Activated T-helper 1 cell treated with anti-CD3 and anti-CD28 coated beads, Interleukin-2, amount 50 U/mL, for 16 hours (primary cell): ENCODE measurements at regions not wholly inside any gene's neighbourhood (a gene's known extent, or its start where the extent isn't known, plus 50 kb on each side); places are given as distances from the start of the nearest gene placed in this dataset.

ENCODE experiments used
- DNase-seq, 2 donors: peaks; one replicate each; pipeline ENCODE4 v3.0.0-alpha.2; 2020; ENCODE audit warnings: low read depth in 1 of 2, low spot score in 1 of 2

- DNase-seq, result no peak
These were observed 54.2 kb downstream of the TMEM100 start for GRCh38 chr17:55668312-55668920.

GRCh38 chr17:55666806-55667205, 55.9 kb downstream of the TMEM100 start:
- DNase-seq, result no peak

DNA sequence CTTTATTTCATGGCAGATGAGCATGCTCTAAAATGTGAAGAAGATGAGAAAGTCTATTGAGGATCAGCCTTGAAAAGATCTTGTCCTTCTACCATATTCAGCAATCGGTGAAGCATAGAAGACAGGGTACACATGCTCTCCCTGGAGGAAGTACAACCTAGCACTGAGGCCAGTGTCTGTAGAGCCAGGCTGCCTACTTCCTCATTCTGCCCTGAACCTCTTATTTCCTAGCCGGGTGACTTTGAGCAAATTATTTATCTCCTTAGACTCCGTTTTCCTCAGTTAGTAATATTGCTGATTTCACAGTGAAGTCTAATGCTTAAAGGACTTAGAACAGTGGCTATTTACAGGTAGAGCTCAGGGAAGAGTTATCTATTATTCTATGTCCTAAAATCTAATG, 58.4 kb downstream of the TMEM100 start:
- no peak for DNase-seq

DNA sequence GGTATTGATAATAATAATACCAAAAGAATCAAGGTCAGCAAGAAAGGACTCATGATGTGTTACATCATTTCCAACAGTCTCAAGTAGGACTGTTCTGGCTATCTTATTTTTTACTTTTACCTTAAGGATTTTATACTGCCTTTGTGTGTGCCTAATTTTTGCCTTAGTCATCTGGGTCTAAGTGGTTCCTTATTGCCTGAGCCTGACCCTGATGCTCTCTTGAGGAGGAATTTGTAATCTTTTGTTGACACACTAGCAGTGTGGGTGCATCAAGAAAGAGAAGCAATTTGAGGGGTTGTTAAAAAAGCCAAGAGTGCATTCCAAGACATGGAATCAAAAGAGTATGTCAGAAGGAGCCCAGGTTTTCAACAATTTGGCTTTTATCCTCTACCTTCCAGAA, 59.3 kb downstream of the TMEM100 start:
- DNase-seq, result no peak

DNA sequence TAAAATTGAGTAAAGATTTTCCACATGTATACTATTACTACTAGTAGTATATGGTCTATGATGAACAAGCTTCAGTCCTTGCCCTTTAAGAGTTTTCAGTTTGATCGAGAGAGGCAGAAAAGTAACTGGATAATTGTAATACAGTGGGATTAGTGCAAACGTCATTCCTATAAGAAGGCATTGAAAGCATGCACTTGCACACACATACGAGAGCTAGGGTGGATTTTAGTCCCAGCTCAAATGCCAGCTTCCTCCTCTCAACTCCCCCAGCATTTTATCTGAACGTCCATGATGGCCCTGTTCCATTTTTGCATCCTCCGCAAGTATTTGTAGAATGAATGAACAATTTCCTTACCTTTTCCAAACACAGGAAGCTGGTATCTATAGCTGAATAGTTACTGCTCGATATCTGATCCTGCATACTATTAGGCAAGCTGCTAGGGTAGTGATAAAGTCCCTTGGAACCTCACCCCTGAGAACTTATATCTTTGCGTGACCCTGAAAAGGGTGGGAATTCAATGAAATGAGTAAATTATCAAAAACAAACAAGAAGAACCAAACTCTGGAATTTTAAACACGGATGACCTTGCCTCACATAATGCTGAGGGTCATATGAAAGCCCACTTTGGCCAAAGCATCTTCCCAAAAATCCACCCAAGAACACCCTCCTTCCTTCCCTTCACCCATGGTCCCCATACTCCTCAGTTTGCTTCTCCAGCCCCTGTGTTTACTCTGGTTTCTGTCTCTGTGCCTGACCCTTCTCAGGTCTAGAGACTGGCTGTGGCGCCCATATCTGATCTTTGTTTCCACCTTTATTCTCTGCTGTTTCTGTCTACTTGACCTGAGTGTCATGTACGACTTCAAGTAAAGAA, 60.5 kb downstream of the TMEM100 start:
- no peak for DNase-seq

- DNase-seq, result no peak
These were observed 61.4 kb downstream of the TMEM100 start for GRCh38 chr17:55661256-55661758.

DNA sequence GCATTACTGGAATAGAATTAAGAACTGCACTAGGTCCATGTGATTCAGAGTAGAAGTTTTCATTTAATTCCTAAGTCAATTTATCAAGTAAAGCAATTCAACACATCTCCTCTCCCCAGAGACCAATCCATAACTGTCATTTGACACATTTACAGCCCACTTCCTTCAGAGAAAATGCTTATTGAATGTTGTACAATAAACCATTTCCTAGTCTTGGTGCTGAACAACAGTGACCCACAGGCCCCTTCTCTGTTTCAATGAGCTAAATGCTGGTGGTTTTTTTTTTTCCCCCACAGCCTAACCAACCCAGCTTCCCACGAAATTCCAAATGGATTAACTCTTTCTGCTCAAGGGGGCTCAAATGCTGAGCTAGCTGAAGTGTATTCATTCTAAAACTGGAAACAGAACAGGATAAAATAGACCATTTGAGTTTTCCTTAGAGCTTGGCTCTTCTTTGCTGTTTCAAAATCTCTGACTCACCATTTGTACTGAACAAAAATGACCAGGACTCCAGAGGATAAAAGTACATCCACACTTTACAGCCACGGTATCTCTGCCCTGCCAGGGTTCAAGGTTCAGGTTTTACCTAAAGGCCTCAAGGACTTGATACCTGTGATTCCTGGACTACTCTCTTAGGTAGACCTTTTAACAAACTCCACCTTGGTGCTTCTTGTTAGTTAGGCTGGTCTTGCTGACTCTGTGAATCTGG, 62.3 kb downstream of the TMEM100 start:
- DNase-seq, result no peak

DNA sequence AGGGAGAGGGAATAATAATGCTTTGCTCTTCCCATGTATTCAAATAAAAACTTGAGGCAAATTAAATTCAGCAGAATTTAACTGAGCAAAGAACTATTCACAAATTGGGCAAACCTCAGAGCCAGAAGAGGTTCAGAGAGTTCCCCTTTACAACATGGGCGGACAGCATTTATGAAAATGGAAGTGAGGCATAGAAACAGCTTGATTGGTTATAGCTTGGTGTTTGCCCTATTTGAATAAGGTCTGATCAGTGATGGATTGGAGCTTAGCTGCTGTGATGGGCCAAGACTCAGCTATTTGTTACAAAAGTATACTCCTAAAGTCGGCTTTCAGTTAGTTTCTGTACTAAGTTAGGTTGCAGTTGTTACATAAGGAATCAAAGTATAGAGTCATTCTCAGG, 63.0 kb downstream of the TMEM100 start:
- no peak for DNase-seq

DNA sequence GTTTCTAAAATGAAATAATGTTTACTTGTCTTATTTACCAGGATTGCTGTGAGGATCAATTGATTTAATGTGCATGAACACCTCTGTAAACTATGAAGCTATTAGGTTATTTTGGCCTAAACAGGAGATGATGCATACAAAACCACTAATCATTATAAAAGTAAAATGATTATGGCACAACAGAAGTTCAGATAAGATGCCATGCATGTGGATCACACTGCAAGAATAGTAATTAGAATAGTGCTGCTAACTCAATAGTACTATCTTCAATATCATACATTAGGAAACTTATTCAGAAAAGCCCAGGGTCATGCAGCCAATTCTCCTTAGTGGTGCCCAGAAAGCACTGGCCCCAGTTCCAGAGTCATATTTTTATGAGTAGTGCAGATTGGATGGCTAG, 66.9 kb downstream of the TMEM100 start:
- DNase-seq, result no peak

GRCh38 chr17:55654821-55655220, 67.8 kb downstream of the TMEM100 start:
- no peak for DNase-seq

DNA sequence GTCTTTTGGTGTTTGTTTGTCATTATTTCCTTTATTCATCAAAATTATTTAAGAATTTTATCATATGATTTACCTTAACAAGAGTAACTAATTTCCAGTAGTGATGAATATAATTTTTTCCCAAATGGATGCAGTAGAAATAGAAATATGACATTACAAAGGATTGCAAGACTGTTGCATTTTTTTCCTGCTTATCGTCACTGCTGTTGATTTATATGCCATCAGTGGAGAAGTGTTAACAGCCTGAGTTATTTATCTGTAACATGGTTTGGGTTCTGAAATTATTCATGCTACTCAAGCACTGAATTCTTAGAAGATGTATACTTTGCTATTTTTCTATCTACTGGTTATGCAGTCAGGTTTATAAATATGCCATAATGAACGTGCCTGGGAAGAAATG, 68.6 kb downstream of the TMEM100 start:
- no peak for DNase-seq

GRCh38 chr17:55652825-55653224, 69.8 kb downstream of the TMEM100 start:
- no peak for DNase-seq

DNA sequence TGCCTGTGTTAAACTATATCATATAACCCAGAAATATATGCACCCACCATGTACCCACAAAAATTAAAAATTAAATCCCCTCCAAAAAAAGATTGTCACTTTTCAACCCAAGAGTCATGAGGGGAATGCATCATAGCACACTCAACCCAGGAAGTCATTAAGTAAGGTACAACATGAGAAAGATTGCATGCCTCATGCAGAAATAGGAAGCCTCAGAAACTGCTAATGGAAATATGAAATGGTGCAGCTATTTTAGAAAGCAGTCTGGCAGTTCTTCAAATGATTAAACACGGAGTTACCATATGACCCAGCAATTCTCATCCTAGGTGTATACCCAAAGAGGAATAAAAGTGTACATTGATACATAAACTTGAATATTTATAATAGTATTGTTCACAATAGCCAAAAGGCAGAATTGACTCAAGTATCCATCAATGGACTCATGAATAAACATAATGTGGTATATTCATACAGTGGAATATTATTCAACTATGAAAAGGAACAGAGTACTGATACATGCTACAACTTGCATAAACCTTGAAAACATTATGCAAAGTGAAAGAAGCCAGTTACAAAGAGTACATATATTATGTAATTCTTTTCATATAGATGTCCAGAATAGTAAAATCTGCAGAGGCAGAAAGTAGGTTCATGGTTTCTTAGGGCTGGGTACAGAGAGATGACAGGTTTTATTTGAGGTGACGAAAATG, 70.4 kb downstream of the TMEM100 start:
- no peak for DNase-seq

DNA sequence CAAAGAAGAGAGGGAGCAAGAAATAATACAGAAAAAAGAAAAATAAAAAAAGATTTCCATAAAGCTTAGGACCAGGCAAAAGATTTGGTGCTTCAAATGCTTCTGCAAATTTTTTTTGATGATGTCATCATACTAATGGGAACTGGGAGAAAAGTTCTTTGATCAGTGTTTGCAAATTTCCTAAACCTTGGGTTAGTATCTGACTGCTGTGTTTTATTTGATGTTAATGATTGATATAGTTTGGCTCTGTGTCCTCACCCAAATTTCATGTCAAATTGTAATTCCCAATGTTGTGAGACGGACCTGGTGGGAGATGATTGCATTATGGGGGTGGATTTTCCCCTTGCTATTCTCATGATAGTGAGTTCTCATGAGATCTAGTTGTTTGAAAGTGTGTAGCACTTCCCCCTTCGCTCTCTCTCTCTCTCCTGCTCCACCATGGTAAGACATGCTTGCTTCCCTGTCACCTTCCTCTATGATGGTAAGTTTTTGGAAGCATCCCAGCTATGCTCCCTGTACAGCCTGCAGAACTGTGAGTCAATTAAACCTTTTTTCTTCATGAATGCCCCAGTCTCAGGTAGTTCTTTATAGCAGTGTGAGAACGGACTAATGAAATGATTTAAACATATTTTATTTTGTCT, 72.6 kb downstream of the TMEM100 start:
- DNase-seq, result no peak

DNA sequence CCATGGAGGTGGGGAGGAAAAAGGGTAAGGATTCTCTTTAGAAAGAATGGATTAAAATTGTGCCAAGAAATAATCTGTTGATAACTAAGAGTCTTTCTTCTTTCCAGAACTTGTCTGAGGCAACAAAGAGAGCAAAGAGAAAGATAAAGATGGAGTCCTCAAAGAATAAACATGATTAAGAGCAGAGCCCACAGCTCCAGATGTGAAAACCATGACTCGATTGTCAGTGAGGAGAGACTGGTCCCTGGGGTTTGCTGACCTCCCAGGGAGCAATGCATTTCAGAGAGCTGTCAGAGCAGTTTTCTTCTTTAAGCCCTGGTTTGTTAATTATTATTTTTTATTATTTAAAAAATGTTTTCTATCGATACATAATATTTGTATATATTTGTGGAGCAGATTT, 74.6 kb downstream of the TMEM100 start:
- DNase-seq, result no peak

DNA sequence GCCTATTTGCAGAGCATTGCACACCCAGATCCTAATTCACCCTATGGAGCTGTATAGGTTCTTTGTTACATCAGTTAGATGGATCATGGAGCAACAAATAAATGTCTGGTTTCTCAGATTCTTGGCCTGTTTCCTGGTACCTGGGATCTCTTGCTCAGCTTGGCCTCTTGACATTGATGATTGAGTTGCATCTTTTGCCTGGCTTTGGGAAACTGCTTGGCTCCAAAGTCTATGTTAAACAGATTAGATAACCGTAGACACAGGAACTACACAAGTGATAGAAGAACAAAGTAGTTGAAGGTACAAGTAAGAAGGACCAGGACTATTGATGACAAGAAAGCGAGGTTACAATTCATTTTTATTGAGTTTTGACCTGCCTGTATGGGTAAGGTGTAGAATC, 77.3 kb downstream of the TMEM100 start:
- DNase-seq, result no peak

- no peak for DNase-seq
These were observed 78.3 kb downstream of the TMEM100 start for GRCh38 chr17:55644346-55644745.

DNA sequence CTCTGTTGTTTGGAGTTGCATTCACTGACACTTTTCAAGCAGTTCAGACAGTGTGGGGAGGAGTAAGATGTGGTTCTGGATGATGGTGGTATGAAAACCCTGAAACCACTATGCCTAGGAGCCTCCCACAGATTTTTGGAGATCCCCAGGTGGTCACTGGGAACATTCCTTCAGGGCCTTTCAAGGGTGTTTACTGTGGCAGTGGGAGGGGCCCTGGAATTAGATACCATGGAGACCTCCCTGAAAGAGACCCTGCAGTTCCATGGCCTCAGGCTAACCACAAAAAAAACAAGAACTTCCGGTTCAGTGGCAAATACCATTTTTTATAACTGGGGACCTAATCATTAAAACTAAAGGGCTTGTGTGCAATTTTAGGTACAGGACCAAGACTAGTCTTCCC, 79.9 kb downstream of the TMEM100 start:
- DNase-seq, result no peak

GRCh38 chr17:55641676-55642081, 81.0 kb downstream of the TMEM100 start:
- no peak for DNase-seq

GRCh38 chr17:55639096-55639495, 83.6 kb downstream of the TMEM100 start:
- no peak for DNase-seq
